Nucleus accumbens (tissue), 56 donors: ENCODE measurements at regions not wholly inside any gene's neighbourhood (a gene's known extent, or its start where the extent isn't known, plus 50 kb on each side); places are given as distances from the start of the nearest gene placed in this dataset.
A peak's percentile ranks its signal among the peaks of the same experiment; 100 is the strongest.

Experiments
- DNase-seq, 56 donors: peaks; one replicate each; lab custom pipeline; 2025; lab: John Stamatoyannopoulos, UW

DNA sequence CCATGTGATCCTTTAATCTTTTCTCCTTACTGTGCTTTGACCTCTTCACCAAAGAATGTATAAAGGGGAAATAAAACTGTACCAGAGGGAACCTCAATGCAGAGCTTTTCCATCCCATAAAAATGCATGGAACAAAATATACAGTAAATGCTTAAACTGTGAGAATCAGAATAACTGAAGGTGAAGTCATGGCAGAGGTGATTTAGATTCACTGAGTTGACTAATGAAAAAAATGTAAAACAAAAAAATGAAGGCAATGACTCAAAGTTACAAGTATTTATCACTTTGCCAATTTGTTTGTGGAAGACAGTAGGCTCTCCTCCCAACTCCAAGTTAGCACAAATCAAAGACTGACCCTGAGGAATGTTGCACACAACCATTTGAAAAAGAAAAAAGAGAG, 1331.6 kb upstream of the SORCS1 start:
- no peak for DNase-seq

DNA sequence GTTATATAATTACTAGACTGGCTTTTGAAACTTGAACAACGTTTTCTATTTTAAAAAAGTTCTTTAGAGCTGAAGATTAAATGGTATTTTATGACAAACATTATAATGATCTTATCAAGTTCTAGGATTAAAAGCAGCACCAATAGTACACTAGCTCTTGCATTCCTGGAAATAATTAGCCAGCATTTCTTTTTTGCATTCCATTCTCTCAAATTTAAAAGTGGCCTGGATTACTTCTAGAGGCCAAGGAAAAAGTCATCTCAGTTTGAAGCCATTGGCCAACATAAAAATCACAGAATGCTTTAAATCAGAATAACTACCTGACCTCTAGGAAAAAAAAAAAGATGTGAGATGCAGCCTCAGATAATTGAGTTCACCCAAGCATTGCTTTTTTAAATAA, 1326.4 kb upstream of the SORCS1 start:
- no peak for DNase-seq

DNA sequence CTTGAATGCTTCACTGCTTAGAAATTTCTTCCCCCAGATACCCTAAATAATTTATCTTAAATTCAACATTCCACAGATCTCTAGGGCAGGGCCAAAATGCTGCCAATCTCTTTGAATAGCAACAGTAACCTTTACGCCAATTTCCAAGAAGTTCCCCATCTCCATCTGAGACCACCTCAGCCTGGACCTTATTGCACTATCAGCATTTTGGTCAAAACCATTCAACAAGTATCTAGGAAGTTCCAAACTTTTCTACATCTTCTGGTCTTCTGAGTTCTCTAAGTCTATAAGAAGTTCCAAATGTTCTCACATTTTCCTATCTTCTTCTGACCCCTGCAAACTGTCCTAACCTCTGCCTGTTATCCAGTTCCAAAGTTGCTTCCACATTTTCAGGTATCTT, 1306.9 kb upstream of the SORCS1 start:
- DNase-seq, result no peak

DNA sequence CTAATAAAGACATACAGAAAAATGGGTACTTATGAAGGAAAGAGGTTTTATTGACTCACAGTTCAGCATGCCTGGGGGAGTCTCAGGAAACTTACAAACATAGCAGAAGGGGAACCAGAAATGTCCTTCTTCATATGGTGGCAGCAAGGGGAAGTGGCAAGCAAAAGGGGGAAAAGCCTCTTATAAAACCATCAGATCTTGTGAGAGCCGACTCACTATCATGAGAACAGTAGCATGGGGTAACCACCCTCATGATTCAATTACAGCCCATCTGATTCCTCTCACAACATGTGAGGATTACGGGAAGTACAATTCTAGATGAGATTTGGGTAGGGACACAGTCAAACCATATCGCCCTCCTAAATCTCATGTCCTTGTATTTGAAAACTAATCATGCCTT, 1305.4 kb upstream of the SORCS1 start:
- no peak for DNase-seq

DNA sequence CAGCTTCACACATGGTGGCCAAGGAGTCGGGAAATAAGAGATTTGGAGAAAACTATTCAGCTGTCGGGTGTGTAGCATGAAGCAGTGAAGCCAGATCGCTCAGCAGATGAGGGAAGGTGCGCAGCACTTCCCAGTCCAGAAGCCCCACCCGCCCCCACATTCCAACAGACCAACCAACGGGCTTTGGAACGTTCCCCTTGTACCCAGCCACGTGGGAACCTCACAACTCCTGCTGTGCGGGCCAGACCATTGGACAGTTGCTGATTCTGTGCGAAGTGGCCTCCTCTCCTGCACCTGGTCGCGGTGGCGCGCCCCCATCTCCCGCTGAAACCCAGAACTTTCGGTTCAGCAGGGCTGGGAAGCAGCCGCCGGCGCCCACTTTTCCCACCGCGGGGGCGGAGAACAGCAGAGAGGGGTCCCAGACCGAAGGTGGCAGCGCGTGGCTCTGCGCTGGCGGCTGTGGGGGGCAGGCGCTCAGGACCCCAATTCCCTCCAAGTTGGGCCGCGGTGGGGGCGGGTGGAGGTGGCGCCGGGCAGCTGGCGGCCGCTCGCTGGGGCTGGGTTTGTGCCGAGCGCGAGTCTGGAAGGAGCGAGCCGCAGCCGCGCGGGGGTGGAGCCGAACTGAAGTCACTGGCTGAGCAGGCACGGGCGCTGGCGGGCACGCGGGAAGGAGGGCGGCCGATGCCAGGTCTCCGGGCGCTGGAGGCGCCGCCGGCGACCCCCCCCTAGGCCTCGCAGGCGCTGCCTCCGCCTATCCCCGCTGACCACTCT, 1301.5 kb upstream of the SORCS1 start:
- DNase-seq, result peak in 9 of 56 donors; percentile 0 to 59 (median 21)

DNA sequence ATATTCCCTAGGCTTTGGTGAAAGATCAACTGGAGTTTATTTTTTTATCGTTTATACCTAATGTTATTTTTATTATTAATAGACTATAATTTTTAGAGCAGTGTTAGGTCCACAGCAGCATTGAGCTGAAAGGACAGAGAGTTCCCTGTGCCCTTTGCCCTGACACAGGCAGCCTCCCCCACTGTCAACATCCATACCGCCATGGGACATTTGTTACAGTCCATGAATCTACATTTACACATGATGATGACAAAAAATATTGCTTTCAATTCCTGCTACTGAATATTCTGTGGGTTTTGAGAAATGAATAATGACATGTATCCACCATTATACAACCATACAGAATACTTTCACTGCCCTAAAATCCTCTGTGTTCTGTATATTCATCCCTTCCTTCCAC, 1297.5 kb upstream of the SORCS1 start:
- no peak for DNase-seq

DNA sequence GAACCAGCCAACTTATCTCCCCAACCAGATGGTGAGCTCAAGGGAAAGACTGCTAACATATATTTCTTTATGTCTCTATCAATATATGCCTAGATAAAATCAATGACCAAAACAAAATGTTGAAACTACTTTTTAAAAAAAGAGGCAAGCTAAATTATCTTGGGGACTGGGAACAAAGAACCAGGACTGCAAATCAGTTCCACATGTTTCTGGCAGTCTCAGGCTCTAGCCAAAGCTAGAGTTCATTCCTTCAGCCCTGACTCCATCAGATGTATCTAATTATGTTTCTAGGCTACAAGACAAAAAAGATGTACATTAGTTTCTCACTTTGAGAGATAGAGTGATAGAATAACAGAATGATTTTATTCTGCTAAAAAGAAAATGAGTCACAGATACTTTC, 1290.3 kb upstream of the SORCS1 start:
- no peak for DNase-seq

DNA sequence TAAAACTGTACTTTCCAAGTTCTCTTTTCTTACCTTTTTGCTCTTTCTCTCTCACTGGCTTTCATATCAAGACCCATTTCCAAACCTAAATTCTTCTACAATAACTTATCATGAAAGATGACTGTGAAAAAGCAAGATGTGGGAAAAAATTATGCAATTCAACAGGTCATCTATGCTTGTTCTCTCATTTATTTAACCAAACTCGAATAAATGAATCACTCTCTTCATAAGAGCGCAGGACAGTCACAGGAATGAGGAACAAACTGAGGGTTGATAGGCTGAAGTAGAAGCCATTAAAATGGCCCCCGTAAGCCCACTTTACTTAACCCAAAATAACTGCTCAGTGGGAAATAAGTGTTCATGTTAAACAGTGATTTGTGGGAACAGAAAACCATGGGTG, 1289.7 kb upstream of the SORCS1 start:
- DNase-seq, result no peak

DNA sequence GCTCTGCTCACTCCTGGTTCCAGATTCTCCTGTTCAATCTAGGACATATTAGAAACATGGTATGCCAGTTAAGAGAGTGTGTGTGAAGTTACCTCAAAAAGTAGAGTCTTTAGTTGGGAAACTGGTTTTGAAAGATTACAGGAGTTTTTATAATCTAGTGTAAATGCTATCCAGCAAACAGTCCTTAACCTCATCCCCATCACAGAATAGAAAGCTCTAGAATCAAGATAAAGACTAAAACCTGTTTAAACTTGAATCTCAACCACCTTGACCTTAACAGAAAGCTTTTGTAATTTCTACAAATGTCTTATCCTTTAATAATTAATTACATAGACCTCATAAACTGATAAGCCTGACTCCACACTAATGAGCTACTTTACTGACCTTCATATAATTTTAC, 1288.7 kb upstream of the SORCS1 start:
- no peak for DNase-seq

DNA sequence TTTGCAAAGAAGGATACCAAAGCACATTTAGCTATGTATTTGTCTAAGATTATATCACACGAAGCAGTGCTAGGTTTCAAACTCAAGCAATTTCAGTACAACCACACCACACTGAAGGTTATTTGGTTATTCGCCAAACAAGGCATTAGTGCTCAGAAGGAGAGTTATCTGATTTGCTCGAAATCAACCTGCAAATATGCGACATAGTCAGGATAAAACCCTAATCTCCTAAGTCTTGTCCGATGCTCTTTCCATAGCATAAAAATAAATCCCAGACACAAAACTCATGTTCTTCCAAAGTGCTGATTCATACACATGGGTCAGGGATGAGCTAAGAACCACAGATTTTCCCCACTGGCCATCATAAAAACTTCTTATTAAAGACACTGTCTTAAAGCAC, 1288.0 kb upstream of the SORCS1 start:
- DNase-seq, result no peak

DNA sequence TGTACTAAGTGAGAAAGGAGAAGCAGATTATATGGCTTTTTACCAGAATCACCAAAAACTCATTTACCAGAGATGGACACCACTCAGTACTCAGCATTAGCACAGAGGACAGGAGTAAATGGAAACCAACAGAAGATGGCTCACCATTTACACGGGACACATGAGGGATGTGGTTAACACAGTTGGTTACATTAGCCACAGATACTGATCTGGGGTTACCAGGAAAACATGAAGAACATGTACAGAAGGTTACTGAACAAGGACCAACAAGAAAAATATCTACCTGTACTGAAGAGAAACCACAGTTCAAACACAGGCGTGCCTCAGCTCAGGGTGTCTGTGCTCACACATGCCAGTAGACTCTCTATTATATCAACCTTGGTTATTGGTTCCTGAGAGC, 1285.8 kb upstream of the SORCS1 start:
- DNase-seq, result no peak

DNA sequence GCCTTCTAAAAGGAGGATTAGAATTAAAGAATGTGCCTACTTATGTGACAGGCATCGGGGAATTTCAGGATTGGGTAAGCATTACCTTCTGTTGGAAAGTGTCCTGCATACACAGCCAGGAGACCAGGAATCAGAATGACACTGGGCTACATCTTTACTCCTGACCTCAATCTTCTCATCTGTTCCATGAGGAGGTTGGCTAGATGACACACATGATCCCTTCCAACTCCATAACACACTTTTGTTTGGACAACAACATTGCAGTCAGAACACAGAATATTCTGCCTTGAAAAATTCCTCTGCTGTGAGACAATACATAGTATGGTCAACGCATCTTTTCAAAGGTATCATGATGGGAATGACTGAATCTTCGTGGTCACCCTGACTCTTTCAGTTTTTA, 1281.2 kb upstream of the SORCS1 start:
- no peak for DNase-seq

DNA sequence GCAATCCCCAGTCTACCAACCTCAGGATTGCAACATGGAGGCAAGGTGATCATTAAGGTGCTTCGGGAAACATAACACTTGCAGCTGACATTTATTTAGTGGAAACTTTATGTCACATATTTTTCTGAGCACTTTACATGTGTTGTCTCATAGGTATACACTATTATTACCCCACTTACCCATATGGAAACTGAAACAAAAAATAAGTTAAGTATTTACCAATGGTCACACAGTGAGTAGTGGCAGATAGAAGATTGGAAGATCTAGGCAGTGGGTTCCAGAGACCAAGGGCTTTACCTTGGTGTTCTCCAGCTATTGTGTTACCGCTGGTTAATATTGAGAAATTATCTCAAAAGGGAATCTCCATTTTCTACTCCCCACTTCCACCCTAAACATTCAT, 1279.1 kb upstream of the SORCS1 start:
- no peak for DNase-seq

DNA sequence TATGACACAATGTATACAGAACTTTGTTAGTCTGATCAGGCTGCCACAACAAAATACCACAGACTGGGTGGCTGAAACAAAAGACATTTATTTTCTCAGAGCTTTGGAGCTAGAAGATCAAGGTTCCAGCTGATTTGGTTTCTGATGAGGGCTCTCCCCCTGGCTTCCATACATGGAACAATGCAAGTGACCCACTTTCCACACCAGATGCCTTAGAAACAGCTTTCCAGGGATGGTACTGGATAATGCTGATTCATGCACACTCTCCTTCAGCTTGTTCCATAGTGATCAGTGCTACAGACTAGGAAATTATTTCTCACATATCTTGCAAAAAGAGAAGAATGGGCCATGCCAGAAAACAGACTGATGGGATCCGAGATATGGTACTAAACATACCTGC, 1274.9 kb upstream of the SORCS1 start:
- no peak for DNase-seq

DNA sequence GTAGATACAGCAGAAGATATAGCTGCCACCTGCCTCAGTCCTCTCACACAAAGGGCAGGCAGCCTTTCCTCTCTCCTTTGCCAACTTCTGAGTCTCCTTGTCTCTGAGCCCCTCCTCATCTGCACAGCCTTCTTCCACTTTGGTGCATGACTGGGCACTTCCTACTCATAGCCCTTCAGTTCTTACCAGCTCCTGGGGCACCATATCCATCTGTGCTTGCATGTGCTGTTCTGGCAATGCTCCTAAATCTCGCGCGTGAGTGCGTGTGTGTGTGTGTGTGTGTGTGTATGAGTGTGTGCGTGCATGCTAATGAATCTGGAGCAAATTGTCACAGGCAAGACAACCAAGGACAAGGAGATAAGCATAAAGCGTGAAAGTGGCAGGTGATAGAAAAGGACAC, 1271.6 kb upstream of the SORCS1 start:
- DNase-seq, result no peak

DNA sequence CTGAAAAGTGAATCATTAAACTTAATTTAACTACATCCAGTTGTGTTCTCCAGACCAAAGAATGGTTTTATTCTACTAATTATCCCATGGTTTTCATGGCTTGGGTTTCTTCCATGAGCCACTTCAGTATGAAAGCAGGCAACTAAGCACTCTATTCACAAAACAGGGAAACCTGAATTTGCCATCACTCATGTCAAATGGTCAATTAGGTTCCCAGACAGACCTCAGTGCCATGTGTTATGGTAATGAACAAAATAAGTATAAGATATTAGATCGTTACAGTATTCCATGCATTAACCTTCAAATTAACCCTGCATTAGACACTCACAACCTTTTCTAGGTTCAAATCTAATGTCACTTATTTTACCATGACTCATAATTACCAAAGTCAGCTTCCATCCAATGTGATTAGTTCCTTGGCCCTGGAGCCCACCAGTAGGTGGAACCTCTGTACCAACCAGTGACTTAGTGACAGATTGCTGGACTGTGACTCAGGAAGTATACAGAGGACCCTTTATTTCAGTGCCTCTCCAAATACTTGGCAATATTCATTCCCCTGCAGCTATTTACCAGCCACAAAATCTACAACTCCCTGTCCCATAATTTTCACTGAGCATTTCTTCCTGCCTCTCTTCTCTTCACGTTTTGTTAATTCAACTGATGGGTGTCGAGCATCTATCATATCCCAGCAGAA, 1270.2 kb upstream of the SORCS1 start:
- DNase-seq, result no peak

DNA sequence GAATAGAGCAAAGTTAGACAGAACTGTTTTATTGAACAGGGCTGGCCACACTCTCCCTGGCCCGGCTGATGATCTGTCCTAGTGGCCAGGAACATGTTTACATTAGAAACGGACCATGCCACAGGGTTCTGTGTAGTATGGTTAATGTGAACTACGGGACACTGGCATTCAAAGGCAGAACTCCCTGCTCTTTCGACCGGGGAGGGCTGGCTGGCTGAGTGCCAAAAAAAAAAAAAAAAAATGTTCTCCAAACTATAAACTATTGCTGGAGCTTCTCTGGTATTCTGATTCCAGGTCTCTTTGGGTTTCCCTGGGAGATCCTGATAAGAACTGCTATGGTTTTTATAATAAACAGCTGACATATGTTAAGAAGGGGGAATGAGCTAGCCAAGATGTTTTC, 1262.6 kb upstream of the SORCS1 start:
- no peak for DNase-seq

DNA sequence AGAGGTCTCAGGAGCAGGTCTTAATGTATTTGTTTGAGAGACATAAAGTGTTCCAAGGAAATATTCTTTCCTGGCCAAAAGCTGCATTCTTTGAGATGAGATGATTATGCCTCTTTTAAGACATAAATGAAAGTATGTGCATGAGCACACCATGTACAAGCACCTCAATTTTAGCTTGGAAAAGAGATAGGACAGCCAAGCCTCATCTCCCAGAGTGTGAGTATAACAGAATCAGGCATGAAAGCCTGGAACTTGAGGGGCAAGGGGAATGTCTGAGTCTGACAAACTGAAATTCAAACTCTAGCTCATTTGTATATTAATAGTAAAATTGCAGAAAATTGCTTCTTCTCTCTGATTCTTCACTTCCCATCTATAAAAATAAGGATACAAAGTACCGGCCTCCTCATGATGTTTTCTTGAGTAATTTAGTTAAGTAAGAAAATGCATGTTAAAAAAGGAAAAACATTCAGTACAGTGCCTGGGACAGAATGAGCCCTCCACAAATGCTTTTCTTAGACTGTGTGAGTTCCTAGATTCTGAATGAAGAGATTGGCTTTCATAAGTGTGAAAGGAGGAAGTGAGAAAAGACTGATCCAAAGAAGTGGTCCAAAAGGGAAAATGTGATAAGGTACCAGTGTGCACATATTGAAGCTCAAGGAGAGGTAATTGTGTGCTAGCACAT, 1260.9 kb upstream of the SORCS1 start:
- DNase-seq, result no peak

DNA sequence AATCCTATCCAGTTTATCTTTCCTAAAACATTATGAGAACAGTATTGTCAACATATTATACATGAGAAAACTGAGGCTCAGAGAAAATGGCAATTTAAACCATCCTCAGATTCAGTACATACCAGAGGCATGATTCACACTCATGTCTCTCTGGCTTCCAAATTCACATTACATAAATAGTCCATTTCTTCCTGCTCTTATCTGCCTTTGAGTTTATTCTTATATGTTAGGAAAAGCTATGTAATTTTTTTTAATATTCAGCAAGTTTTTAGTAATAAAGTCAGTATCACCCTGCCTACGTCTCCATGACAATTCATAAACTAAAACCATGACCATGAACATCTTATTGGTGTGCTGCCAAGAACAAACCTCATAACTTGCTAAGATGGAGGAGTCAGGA, 1260.2 kb upstream of the SORCS1 start:
- no peak for DNase-seq

DNA sequence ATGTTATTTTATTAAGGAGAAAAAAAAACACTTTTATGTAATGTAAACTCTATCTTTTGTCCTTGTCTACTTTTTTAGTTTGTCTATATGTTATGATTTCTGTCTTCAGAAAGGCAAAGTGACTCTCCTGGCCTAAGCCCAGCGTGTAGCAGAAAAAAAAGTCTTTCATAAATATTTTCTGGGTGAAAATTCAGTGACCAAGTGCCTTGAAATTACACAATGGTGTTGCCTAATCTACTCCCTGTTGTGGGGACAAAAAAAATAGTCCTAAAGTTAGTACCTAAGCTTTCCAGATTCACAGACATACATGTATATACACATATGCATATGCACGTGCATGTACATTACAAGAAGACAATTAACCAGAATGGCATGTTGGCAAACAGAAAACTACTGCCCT, 1257.8 kb upstream of the SORCS1 start:
- DNase-seq, result no peak

DNA sequence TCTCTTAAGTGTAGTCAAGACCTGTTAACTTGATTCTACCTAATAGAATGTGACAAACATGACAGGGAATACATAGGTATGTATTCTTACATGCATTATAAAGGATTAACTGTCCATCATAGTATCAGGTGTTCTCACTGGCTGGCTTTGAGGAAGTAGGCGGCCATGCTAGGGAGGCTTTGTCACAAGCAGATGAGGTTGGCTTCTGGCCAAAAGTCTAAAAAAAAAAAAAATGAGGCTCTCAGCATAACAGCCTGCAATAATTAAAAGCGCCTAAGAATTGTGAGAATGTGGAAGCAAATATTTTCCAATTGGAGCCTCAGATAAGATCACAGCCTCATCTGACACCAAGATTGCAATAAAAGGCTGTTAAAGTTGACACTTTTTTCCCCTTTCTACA, 1256.8 kb upstream of the SORCS1 start:
- no peak for DNase-seq

DNA sequence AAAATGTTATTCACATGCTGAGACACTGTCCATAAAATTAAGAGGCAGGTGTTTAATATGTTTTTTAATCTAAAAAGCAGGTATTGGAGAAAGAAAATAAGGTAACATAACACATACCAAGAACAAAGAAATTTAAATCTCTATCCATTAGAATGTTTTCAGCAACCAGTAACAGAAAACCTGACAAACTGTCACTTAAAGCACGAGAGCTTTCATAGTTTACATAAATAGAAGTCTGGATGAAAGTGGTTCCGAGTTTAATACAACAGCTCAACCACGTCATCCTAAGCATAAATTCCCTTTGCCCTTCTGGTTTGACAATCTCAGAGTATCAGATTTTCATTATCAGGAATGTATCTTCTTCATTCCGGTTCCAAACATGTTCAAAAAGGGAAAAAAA, 1249.4 kb upstream of the SORCS1 start:
- no peak for DNase-seq
